B cell (primary cell): ENCODE measurements at regions not wholly inside any gene's neighbourhood (a gene's known extent, or its start where the extent isn't known, plus 50 kb on each side); places are given as distances from the start of the nearest gene placed in this dataset.

Experiments used
- ATAC-seq: fragments of 200-7000 bp; cut with Tn5 transposase; one replicate; pipeline ENCODE4 v1.10.0; 2021; ENCODE audit warnings: low read depth, mild to moderate bottlenecking, moderate number of reproducible peaks, moderate library complexity
- CTCF ChIA-PET: fragments of 350-600 bp; sonication (Branson Sonifier 250); formaldehyde crosslinking; loops from one replicate; lab custom pipeline; 2021; ENCODE audit warnings: antibody characterized with exemption, inconsistent platforms; lab: Charles Lee
- POLR2A ChIA-PET: fragments of 350-600 bp; sonication (Branson Sonifier 250); formaldehyde crosslinking; loops from one replicate; lab custom pipeline; 2021; ENCODE audit warnings: antibody characterized with exemption; lab: Charles Lee
- DNase-seq: peaks from one replicate; pipeline ENCODE4 v3.0.0; 2013
- H2AFZ ChIP-seq: 2 replicates; pipeline ENCODE4 v1.6.1; 2012; ENCODE audit warnings: mild to moderate bottlenecking, low read depth, low read length; ENCODE audit not compliant: insufficient read depth, poor library complexity, severe bottlenecking
- H3K27ac ChIP-seq, 2 donors: 1 replicate in 1 of 2; 2 replicates in 1 of 2; pipeline ENCODE4 v1.5.1; 2012 to 2013; ENCODE audit warnings: low read length in 2 of 2, mild to moderate bottlenecking in 2 of 2, moderate library complexity in 1 of 2
- H3K27me3 ChIP-seq, 4 experiments: fragments of 200-600 bp in 1 of 4; sonication (generic) in 1 of 4; replicated peaks in 1 of 4; 1 replicate in 2 of 4; 2 replicates in 2 of 4; pipeline versions ENCODE4 v1.6.1 to v1.7.0; 2013 to 2016; ENCODE audit warnings: low read length in 3 of 4, mild to moderate bottlenecking in 2 of 4, mixed read lengths in 1 of 4, moderate library complexity in 1 of 4; ENCODE audit not compliant: insufficient read depth in 4 of 4, control insufficient read depth in 3 of 4; ENCODE audit errors: control extremely low read depth in 1 of 4
- H3K36me3 ChIP-seq, 2 experiments: replicated peaks in 1 of 2; 1 replicate in 1 of 2; 2 replicates in 1 of 2; pipeline versions ENCODE4 v1.6.1 to v1.7.1; 2013; ENCODE audit warnings: low read length in 1 of 2; ENCODE audit not compliant: insufficient read depth in 2 of 2, control insufficient read depth in 1 of 2; ENCODE audit errors: control extremely low read depth in 1 of 2, extremely low read depth in 1 of 2
- H3K4me1 ChIP-seq, 2 donors: fragments of 200-600 bp in 1 of 2; sonication (generic) in 1 of 2; 1 replicate in 1 of 2; 2 replicates in 1 of 2; pipeline versions ENCODE4 v1.5.1 to v1.6.1; 2013 to 2017; ENCODE audit warnings: low read length in 2 of 2; ENCODE audit not compliant: control insufficient read depth in 2 of 2, insufficient read depth in 2 of 2
- H3K4me2 ChIP-seq: replicated peaks from 2 replicates; pipeline ENCODE3; 2012; ENCODE audit warnings: mild to moderate bottlenecking, low read depth, low read length; ENCODE audit not compliant: poor library complexity, severe bottlenecking
- H3K4me3 ChIP-seq, 5 experiments: fragments of 200-600 bp in 1 of 5; sonication (generic) in 1 of 5; 1 replicate in 3 of 5; 2 replicates in 2 of 5; pipeline versions ENCODE4 v1.5.1 to v1.7.0; 2011 to 2016; ENCODE audit warnings: low read length in 4 of 5, mild to moderate bottlenecking in 4 of 5, low read depth in 2 of 5, control low read depth in 1 of 5, moderate library complexity in 1 of 5; ENCODE audit not compliant: insufficient read depth in 1 of 5; ENCODE audit errors: control extremely low read depth in 1 of 5, extremely low read depth in 1 of 5
- H3K79me2 ChIP-seq: fragments of 200-600 bp; sonication (generic); one replicate; pipeline ENCODE4 v1.6.0; 2016; ENCODE audit warnings: low read length; ENCODE audit not compliant: control insufficient read depth, insufficient read depth
- H3K9ac ChIP-seq: fragments of 200-600 bp; sonication (generic); 2 replicates; pipeline ENCODE4 v1.6.1; 2017; ENCODE audit warnings: mild to moderate bottlenecking, low read length, moderate library complexity
- H3K9me3 ChIP-seq, 3 donors: one replicate each; pipeline versions ENCODE4 v1.6.1 to v1.7.1; 2013; ENCODE audit warnings: low read length in 2 of 3; ENCODE audit not compliant: control insufficient read depth in 2 of 3, insufficient read depth in 1 of 3; ENCODE audit errors: control extremely low read depth in 1 of 3
- H4K20me1 ChIP-seq: 2 replicates; pipeline ENCODE4 v1.6.0; 2012; ENCODE audit warnings: mild to moderate bottlenecking, low read length; ENCODE audit not compliant: insufficient read depth, control insufficient read depth, poor library complexity, severe bottlenecking
- H3K27ac Mint-ChIP-seq: one replicate; pipeline ENCODE4 v1.8.0; 2021; ENCODE audit warnings: mixed read lengths
- H3K27me3 Mint-ChIP-seq: one replicate; pipeline ENCODE4 v1.8.0; 2021; ENCODE audit warnings: mixed read lengths
- H3K4me1 Mint-ChIP-seq: one replicate; pipeline ENCODE4 v1.8.0; 2021; ENCODE audit warnings: mixed read lengths
- H3K4me3 Mint-ChIP-seq: one replicate; pipeline ENCODE4 v1.8.0; 2021; ENCODE audit warnings: mixed read lengths
- H3K9me3 Mint-ChIP-seq: one replicate; pipeline ENCODE4 v1.8.0; 2022; ENCODE audit warnings: mixed read lengths; ENCODE audit not compliant: insufficient read depth
- EZH2 ChIP-seq: IDR thresholded peaks from 2 replicates; pipeline ENCODE4 v1.6.1; 2012; ENCODE audit warnings: borderline replicate concordance, low read depth, mild to moderate bottlenecking, moderate library complexity, low read length; ENCODE audit not compliant: insufficient read depth, poor library complexity, severe bottlenecking
- WGBS: methylation state at CpG from one replicate; pipeline ENCODE4 v1.1.5; 2013; ENCODE audit warnings: missing lambda C conversion rate; ENCODE audit not compliant: insufficient coverage; 5-methylcytosine and 5-hydroxymethylcytosine counted together
- intact Hi-C: fragments of 100-400 bp; cut with micrococcal nuclease; formaldehyde crosslinking; loops from one replicate; pipeline ENCODE4 v1.10.0; 2022
- TF ChIP-seq, protein P1 (sequence below): fragments of 200-600 bp; IDR thresholded peaks from one replicate; pipeline ENCODE4 v1.8.0; 2022; ENCODE audit warnings: antibody characterized with exemption, mild to moderate bottlenecking

DNA sequence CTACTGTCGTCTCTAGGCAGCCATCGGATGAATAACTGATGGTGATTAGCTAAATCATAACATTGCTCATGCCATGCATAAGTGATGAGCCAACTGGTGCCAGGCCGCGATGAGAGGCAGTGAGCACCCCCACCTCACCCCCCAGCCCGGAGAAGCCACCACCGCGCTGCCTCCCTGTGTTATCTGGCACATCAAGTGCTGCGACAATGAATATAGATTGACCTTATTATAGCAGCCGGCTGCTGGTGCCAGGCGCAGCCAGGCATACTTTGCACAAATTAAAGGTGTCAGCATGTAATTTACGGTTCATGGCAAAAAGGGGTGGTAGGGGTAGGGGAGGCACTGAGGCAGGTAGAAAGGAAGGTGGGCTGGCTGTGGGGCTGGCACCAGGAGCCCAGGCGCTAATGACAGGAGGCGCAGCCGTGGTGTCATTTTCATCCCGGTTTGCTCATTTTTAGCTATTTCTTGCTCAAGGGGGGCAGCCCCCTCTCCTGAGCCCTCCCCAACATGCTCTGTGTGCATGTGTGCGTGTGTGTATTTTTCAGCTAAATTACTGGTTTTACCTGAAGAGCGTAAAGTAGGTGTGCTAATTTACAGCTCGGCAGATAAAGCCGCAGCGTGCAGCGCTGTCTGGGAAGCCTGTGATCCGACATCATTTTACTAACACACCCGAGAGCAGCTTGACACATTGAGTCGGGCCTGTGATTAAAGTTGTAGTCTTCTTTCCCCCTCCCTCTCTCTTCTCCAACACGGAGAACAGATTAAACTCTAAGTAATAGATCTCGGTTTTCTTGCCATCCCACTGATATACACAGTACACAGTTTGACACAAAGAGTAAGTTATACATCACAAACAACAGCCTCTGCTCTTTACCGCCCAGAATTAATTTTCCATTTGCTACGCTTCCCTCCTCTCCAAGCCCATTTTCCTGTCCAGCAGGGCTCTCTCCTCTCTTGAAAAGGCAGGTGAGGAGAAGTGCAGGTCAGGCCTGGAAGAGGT lies 212.3 kb downstream of the RPLP1 start:
- H3K4me2 ChIP-seq = peak overlapping the region; percentile 79
- TF ChIP-seq, protein P1, sequence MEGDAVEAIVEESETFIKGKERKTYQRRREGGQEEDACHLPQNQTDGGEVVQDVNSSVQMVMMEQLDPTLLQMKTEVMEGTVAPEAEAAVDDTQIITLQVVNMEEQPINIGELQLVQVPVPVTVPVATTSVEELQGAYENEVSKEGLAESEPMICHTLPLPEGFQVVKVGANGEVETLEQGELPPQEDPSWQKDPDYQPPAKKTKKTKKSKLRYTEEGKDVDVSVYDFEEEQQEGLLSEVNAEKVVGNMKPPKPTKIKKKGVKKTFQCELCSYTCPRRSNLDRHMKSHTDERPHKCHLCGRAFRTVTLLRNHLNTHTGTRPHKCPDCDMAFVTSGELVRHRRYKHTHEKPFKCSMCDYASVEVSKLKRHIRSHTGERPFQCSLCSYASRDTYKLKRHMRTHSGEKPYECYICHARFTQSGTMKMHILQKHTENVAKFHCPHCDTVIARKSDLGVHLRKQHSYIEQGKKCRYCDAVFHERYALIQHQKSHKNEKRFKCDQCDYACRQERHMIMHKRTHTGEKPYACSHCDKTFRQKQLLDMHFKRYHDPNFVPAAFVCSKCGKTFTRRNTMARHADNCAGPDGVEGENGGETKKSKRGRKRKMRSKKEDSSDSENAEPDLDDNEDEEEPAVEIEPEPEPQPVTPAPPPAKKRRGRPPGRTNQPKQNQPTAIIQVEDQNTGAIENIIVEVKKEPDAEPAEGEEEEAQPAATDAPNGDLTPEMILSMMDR = no peak
- no peak for TF ChIP-seq EZH2
- no peak for DNase-seq
- no peaks in the 10 kb centered on the region for H3K9me3 ChIP-seq
- H3K4me1 ChIP-seq = peaks cover 44 to 50% of the 10 kb centered on the region in 2 donors
- no peak overlapping the region for H3K9ac ChIP-seq
- peaks cover 0 to 9% (median 4%) of the 10 kb centered on the region in 4 experiments for H3K27me3 ChIP-seq
- H3K9me3 Mint-ChIP-seq = no peaks in the 10 kb centered on the region
- CTCF ChIA-PET = interaction anchor here (1.1 kb wide), 1 partner anchor 801 kb away, joined by 3 read pairs; no protein-coding TSS in a partner anchor
- H3K27me3 Mint-ChIP-seq = peaks cover 8% of the 10 kb centered on the region
- no peak overlapping the region for H3K4me3 ChIP-seq
- peak overlapping the region; percentile 2 for H3K4me3 Mint-ChIP-seq
- H2AFZ ChIP-seq = no peak overlapping the region
- peak overlapping the region; percentile 64 for H3K27ac Mint-ChIP-seq
- intact Hi-C loops = loop anchor here (5.0 kb wide), 3 partner anchors 92 to 432 kb away; partner anchors contain the start of gene TLE3
- no peaks in the 10 kb centered on the region for H3K36me3 ChIP-seq
- H3K4me1 Mint-ChIP-seq = peaks cover 45% of the 10 kb centered on the region
- no peaks in the 10 kb centered on the region for H4K20me1 ChIP-seq
- no peaks in the 10 kb centered on the region for H3K79me2 ChIP-seq
- ATAC-seq = no peak
- 96% methylated on average over 19 of the region's 28 CpGs for WGBS
- POLR2A ChIA-PET = no interaction called here
- H3K27ac ChIP-seq = no peak overlapping the region
